HG02763 (cell line): ENCODE measurements at regions not wholly inside any gene's neighbourhood (a gene's known extent, or its start where the extent isn't known, plus 50 kb on each side); places are given as distances from the start of the nearest gene placed in this dataset.

Experiments
- ATAC-seq: cut with Tn5 transposase; IDR thresholded peaks from one replicate; pipeline ENCODE4 v1.9.1; 2021; ENCODE audit warnings: mild to moderate bottlenecking, moderate library complexity; ENCODE audit not compliant: unreplicated experiment

- ATAC-seq: no peak
Measured at GRCh38 chr10:58014436-58014835, 253.3 kb downstream of the IPMK start.

GRCh38 chr10:58013406-58013805 is 254.3 kb downstream of the IPMK start:
- ATAC-seq: no peak

GRCh38 chr10:58010073-58010702 is 257.5 kb downstream of the IPMK start:
- no peak for ATAC-seq

- no peak for ATAC-seq
Measured at GRCh38 chr10:58003945-58004344, 263.7 kb downstream of the IPMK start.

- ATAC-seq: no peak
Measured at GRCh38 chr10:58001159-58001558, 266.5 kb downstream of the IPMK start.

GRCh38 chr10:57996536-57996935 is 271.2 kb downstream of the IPMK start:
- no peak for ATAC-seq

GRCh38 chr10:57993302-57993701 is 274.4 kb downstream of the IPMK start:
- ATAC-seq: no peak

- ATAC-seq: no peak
Measured at GRCh38 chr10:57992321-57993077, 275.2 kb downstream of the IPMK start.

- ATAC-seq: no peak
Measured at GRCh38 chr10:57988964-57989363, 278.7 kb downstream of the IPMK start.

GRCh38 chr10:57987055-57987721 is 280.5 kb downstream of the IPMK start:
- ATAC-seq: no peak

- no peak for ATAC-seq
Measured at GRCh38 chr10:57986422-57986821, 281.3 kb downstream of the IPMK start.

- no peak for ATAC-seq
Measured at GRCh38 chr10:57983281-57983791, 284.4 kb downstream of the IPMK start.

GRCh38 chr10:57982091-57982490 is 285.6 kb downstream of the IPMK start:
- no peak for ATAC-seq

- ATAC-seq: no peak
Measured at GRCh38 chr10:57979956-57980355, 287.7 kb downstream of the IPMK start.

- ATAC-seq: no peak
Measured at GRCh38 chr10:57979491-57979890, 288.2 kb downstream of the IPMK start.

- no peak for ATAC-seq
Measured at GRCh38 chr10:57977262-57977661, 290.4 kb downstream of the IPMK start.

- no peak for ATAC-seq
Measured at GRCh38 chr10:57973451-57973850, 294.2 kb downstream of the IPMK start.

- no peak for ATAC-seq
Measured at GRCh38 chr10:57972783-57973182, 294.9 kb downstream of the IPMK start.

GRCh38 chr10:57968328-57969016 is 299.2 kb downstream of the IPMK start:
- ATAC-seq: no peak

GRCh38 chr10:57964351-57964750 is 303.3 kb downstream of the IPMK start:
- ATAC-seq: no peak

- no peak for ATAC-seq
Measured at GRCh38 chr10:57963546-57963945, 304.1 kb downstream of the IPMK start.
